HG03175 (cell line): ENCODE measurements at regions not wholly inside any gene's neighbourhood (a gene's known extent, or its start where the extent isn't known, plus 50 kb on each side); places are given as distances from the start of the nearest gene placed in this dataset.

ENCODE experiments used
- ATAC-seq: cut with Tn5 transposase; IDR thresholded peaks from one replicate; pipeline ENCODE4 v1.9.1; 2021; ENCODE audit warnings: mild to moderate bottlenecking, moderate library complexity; ENCODE audit not compliant: unreplicated experiment

DNA sequence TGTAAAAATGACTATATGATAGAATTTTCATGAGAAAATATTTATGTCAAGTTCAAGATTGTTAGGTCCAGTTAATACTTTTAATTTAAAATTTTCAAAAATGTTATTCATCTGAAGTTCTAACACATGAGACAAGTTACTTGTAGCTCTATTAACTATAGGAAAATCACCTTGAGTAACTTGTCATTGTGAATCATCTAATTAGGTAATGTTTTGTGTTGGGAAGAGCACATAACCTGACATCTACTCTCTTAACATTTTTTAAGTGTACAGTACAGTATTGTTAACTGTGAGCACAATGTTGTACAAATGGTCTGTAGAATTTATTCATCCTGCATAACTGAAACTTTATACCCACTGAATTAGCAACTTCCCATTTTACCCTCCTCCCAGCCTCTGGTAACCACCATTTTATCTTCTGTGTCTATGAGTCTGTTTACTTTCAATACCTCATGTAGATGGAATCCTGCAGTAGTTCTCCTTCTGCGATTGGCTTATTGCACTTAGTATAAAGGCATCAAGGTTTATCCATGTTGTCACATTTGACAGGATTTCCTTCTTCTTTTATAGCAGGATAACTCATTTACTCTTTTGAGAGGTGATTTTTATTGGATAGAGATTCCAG is 54.6 kb downstream of the ARL4A start:
- no peak for ATAC-seq

DNA sequence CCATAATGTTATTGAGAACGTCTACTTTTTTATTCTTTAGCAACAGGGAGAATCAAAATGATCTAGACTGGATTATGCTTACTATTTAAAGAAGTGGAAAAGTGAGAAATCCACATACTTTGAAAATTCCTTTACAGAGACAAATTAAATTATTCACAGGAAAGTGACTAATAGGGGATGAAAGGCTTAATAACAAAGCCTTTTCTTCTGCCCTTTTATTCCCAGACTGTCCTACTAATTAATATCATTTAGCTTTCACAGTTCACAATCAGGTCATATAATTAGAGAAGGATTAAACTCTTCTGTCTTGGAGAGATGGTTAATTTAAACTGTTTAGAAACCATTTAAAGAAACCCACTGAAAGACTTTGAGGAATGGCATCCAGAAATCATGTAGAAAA is 58.8 kb downstream of the ARL4A start:
- no peak for ATAC-seq

- no peak for ATAC-seq
These were observed 60.4 kb downstream of the ARL4A start for GRCh38 chr7:12747687-12748306.

GRCh38 chr7:12749069-12749468 is 61.6 kb downstream of the ARL4A start:
- ATAC-seq: no peak

GRCh38 chr7:12749746-12750145 is 62.3 kb downstream of the ARL4A start:
- no peak for ATAC-seq

DNA sequence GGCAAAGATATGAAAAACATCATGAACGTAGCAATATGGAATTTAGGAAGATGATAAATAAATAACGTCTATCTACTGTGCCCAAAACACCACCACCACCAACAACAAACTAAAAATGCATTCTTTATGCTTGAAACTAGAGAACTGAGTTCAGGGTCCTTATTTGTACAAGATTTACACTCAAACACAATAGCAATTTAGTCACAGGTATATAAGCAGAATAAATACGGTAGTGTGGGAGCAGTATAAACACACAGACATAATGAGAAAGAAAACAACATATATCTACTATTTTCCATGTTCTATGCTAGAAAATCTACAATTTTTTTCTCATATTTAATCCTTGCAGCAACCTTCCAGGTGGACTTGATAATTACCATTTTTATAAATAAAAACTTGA is 64.3 kb downstream of the ARL4A start:
- no peak for ATAC-seq

DNA sequence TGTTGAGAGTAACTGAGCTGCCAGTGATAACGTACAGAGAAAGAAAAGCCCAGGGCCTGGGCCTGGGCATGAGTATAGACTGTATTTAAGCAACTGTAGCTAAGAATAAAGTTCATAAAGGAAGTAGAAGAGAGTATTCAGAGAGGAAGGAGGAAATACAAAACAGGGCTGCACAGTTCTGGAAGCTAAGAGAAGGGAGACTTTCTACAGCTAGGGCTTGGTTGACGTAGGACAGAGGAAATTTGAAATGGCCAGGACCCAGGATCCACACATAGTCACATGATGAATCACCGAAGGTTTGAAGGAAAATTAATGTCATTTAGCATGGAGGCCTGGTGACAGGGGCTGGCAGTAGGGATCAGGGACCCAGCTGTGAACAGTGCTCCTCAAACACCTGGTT is 66.7 kb downstream of the ARL4A start:
- no peak for ATAC-seq

- ATAC-seq: no peak
These were observed 69.4 kb downstream of the ARL4A start for GRCh38 chr7:12756821-12757220.

GRCh38 chr7:12757443-12757842 is 70.0 kb downstream of the ARL4A start:
- no peak for ATAC-seq

- no peak for ATAC-seq
These were observed 71.7 kb downstream of the ARL4A start for GRCh38 chr7:12759151-12759550.

GRCh38 chr7:12761111-12761510 is 73.7 kb downstream of the ARL4A start:
- ATAC-seq: no peak

GRCh38 chr7:12761691-12762090 is 74.3 kb downstream of the ARL4A start:
- no peak for ATAC-seq

- no peak for ATAC-seq
These were observed 77.0 kb downstream of the ARL4A start for GRCh38 chr7:12764458-12764891.

DNA sequence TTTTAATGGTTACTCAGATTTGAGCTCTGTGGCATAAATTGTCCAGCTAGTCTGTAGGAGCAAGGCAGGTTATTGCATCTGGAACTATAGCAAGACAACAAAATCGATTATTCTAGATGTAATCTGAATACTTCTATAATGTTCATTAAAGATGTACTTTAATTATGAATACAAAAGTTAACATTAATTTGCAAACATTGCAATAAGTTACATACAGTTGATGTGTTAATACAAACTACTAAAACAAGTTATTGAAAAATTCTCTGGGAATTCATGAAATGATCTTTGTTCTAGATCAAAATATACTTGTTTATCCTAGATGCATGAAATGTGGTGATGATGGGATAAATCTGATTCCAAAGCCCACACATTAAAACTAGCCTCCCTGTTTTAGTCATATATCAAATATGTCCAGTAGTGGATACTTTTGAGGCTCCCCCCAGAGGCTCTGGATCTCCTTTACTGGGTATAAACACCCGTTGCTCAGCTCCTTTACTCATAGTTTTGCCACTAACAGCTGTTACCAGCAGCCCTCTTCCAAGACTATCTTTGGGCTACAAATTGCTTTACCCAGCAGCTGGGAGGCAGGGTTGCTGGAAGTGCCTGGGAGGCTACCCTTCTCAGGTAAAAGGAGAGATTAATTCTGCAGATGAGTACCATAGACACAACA is 78.1 kb downstream of the ARL4A start:
- ATAC-seq: no peak

DNA sequence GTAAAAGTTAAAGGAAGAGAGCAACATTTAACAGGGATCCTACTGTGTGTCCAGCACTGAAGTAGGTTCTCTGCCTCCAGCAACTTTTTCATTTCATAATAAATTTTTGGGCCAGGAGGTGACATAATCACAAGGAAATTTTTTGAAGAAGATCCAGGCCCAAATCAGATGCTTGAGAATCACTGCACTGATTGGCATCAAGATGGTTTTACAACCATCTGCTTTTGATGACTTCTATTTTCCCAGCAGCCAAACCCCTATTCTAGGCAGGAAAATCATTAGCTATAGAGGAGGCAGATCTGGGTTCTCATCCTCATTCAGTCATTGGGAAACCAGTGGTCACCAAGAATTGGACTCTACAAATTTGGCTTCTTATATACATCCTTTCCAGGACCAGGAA is 79.0 kb downstream of the ARL4A start:
- ATAC-seq: no peak

DNA sequence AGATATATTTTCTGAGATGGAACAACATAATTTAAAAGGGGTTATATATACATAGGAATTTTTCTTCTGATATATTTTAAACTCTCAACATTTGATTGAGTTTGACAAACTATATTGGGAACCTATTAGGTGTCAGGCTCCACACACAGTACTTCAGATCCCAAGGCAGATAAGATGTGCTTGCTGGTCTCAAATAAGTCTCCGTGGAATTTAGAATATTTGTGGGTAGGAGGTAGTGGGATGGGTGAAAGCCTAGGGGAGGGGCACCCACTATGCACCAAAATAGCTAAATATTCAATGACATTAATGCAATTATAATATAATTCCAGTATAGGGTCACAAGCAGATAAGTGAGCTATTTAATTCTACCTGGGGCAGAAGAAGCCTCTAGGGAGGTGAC is 81.5 kb downstream of the ARL4A start:
- no peak for ATAC-seq

DNA sequence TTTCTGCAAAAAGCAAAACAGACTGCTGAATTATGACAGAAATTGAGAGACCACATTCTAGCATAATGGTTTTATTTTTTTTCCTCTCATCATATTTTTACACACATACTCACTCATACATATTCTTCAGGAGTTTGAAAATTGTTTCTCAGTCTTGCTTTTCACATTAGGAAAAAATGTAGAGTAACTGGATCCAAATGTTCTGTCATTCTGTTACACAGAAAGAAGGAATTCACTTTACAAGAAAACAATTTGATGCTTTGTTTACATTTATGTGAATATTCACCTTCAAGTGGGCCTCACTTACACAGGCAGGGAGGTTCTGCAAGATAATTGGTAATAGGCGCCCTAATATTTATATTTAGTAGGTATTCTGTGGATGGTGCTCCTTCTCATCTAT is 82.0 kb downstream of the ARL4A start:
- no peak for ATAC-seq

DNA sequence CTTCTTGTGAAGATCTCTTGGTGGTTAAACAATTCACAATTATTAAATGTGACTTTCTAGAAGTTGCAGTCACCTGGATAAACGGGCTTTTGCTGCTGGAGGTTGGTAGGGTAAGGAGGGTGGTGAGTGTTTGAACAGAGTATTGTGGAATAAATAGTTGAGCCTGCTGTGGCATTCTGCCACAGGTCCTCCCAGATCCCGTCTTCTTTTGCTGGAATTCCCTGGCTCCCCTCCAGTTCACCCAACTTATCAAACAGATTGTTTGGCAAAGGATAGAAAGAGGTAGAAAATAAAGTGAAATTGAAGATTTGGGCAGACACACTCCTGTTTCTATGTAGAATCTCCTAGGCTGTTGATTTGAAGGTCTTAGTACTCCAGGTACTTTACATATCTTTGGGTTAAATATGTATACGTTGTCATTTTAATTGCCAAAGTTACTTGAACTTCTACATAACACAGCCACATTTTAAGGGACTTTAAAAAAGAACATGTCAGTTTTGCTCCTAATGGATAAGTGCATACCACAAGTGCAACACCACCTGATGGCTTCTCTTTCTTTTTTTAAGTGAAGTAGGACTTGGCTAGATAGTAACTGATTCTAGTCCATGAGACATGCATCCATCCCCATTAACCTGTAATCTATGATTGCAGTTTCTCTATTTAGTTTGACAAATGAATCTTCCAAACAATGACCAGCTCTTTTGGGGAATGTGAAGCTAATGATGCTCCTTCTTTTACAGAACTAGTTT is 83.0 kb downstream of the ARL4A start:
- ATAC-seq: no peak

DNA sequence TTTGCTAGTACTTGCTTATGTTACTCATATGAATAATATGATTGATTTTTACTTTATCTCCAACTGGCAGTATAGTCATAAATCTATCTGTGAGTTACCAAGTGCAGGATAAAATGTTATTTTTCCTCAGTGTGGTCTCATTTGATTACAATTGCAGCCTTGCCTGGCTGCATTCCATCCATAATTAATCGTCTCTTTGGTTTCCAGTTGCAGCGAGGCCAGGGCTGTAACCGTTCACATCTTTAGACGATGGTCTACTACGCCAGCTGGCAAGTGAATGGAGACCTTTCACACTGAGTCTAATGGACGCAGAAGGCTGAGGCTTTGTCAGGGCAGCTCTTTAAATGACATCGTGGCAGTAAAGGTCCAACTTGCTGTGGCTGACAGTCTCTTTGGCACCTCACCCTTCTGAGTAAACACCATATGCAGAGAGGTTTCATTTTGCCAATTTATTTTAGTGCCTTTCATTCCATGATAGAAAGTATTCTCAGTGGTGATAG is 84.0 kb downstream of the ARL4A start:
- no peak for ATAC-seq

DNA sequence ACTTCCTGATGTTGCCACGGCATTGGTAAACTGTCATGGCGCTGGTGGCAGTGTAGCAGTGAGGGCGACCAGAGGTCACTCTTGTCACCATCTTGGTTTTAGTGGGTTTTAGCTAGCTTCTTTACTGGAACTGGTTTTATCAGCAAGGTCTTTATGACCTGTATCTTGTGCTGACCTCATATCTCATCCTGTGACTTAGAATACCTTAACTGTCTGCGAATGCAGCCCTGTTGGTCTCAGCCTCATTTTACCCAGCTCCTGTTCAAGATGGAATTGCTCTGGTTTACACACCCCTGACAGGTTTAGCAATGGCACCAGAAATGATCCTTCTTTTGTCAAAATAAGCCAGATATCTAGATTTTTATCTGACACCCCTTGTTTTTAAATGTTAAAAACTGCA is 85.3 kb downstream of the ARL4A start:
- no peak for ATAC-seq

DNA sequence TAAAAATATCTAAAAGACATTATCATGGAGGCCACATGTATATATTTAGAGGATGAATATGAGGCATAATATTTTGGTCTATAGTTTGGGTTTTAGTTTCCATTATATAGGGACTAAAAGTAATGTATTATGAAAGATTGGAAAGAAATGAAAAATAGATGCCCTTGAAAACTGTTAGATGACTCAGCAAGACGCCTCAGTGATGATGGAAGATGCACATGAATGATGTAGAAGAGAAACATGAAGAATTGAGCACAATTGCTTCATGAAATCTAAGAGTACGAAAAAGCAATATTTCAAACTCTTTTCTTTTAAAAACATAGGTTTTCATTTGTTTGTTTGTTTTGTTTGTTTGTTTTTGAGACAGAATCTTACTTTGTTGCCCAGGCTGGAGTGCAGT is 89.8 kb downstream of the ARL4A start:
- no peak for ATAC-seq

DNA sequence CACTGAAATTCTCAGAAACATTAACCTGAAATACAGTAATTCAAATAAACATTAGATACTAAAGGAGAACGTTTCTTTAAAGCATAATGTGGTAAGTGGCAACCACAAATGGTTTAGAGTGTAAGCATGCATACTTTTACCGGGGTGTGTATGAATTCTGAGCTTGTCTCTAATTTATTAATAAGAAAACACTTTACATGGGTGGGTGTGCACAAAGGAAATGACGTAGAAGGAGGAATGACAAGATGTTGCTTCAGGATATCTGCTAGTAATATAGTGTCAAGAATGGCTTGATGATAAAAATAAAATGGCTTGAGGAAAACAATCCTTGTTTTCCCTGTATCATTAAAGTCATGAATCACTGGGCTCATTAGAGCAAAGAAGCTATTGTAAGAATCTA is 92.5 kb downstream of the ARL4A start:
- ATAC-seq: no peak
